ENCODE measurements at regions not wholly inside any gene's neighbourhood (a gene's known extent, or its start where the extent isn't known, plus 50 kb on each side); places are given as distances from the start of the nearest gene placed in this dataset.
A peak's percentile ranks its signal among the peaks of the same experiment; 100 is the strongest.

GRCh38 chr7:70846208-70846607 is 285.7 kb upstream of the GALNT17 start:
- Mint-ChIP-seq H3K9me3 (peaks cover 1 to 32% (median 14%) of the 10 kb centered on the region in 7 donors), H3K27ac (peak overlapping the region in 1 of 6 donors; percentile 65), H3K4me1 (peaks cover 1 to 6% (median 5%) of the 10 kb centered on the region in 3 donors), H3K4me3 (no peak overlapping the region), H3K27me3 (peaks cover 0 to 11% (median 0%) of the 10 kb centered on the region in 3 donors), H3K36me3 (peaks cover 0 to 9% of the 10 kb centered on the region in 2 donors)
- DNase-seq = no peak
- ATAC-seq (ENCODE audit: low read depth in 2 of 2) = no peak

- ATAC-seq (ENCODE audit: low read depth in 2 of 2) = no peak
- peaks cover 5 to 19% (median 14%) of the 10 kb centered on the region in 7 donors for H3K9me3 Mint-ChIP-seq
- DNase-seq = no peak
- H3K4me3 Mint-ChIP-seq = no peak overlapping the region
- H3K4me1 Mint-ChIP-seq = peaks cover 1 to 6% (median 5%) of the 10 kb centered on the region in 3 donors
- H3K27me3 Mint-ChIP-seq = peaks cover 0 to 16% (median 0%) of the 10 kb centered on the region in 3 donors
- H3K36me3 Mint-ChIP-seq = peaks cover 0 to 9% of the 10 kb centered on the region in 2 donors
- no peak overlapping the region for H3K27ac Mint-ChIP-seq
These were observed 282.2 kb upstream of the GALNT17 start for GRCh38 chr7:70849580-70850235.

DNA sequence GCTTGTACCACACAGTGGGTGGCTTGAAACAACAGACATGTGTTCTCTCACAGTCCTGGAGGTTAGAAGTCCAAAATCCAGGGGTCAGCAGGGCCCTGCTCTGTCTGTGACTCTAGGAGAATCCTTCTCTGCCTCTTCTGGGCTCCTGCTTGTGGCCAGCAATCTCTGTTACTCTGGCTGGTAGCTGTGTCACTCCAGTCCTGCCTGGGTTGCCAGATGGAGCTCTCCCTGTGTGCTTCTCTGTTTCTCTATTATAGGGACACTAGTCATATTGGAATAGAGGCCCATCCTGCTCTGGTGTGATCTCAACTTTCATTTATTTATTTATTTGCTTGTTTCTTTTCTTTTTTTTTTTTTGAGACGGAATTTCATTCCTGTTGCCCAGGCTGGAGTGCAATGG is 276.6 kb upstream of the GALNT17 start:
- DNase-seq = no peak
- no peaks in the 10 kb centered on the region for H3K36me3 Mint-ChIP-seq
- no peak overlapping the region for H3K27ac Mint-ChIP-seq
- no peaks in the 10 kb centered on the region for H3K4me1 Mint-ChIP-seq
- H3K27me3 Mint-ChIP-seq = peaks cover 0 to 16% (median 0%) of the 10 kb centered on the region in 3 donors
- peaks cover 0 to 6% (median 4%) of the 10 kb centered on the region in 7 donors for H3K9me3 Mint-ChIP-seq
- H3K4me3 Mint-ChIP-seq = no peak overlapping the region
- ATAC-seq (ENCODE audit: low read depth in 2 of 2) = no peak

DNA sequence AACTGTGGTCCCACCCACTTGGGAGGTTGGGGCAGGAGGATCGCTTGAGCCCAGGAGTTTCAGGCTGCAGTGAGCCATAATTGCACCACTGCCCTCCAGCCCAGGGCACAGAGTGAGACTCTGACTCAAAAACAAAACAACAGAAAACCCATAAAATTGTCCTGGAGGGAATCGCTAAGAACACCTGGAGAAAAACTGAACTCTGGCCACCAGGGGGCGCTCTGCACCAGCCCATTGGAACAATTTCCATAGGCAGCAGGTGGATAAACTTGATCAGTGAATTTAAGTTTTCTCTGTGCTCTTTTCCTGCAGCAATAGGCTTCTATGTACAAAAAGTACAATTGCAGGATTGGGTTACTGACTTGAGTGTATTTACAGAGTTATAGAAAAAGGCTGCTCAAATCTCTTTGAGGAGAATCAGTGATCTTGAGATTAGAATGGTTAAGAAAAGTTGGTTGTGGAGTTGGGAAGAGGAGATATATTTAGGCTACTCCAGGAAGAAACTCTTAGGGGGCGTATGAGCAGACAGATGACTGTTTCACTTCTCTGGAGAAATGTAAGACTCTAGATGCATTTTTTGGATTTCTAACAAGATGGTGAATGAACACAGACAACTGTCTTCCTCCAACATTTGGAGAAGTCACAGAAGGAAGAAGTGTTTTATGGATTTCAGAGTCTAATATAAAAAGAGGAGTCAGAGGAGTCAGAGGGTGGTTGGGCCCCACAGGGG is 274.9 kb upstream of the GALNT17 start:
- DNase-seq (peak; percentile 14), ATAC-seq (ENCODE audit: low read depth in 2 of 2) (no peak)
- H3K27me3 Mint-ChIP-seq = peaks cover 0 to 16% (median 0%) of the 10 kb centered on the region in 3 donors
- no peak overlapping the region for H3K27ac Mint-ChIP-seq
- H3K4me3 Mint-ChIP-seq = no peak overlapping the region
- no peaks in the 10 kb centered on the region for H3K4me1 Mint-ChIP-seq
- H3K9me3 Mint-ChIP-seq = peaks cover 0 to 13% (median 6%) of the 10 kb centered on the region in 7 donors
- no peaks in the 10 kb centered on the region for H3K36me3 Mint-ChIP-seq

DNA sequence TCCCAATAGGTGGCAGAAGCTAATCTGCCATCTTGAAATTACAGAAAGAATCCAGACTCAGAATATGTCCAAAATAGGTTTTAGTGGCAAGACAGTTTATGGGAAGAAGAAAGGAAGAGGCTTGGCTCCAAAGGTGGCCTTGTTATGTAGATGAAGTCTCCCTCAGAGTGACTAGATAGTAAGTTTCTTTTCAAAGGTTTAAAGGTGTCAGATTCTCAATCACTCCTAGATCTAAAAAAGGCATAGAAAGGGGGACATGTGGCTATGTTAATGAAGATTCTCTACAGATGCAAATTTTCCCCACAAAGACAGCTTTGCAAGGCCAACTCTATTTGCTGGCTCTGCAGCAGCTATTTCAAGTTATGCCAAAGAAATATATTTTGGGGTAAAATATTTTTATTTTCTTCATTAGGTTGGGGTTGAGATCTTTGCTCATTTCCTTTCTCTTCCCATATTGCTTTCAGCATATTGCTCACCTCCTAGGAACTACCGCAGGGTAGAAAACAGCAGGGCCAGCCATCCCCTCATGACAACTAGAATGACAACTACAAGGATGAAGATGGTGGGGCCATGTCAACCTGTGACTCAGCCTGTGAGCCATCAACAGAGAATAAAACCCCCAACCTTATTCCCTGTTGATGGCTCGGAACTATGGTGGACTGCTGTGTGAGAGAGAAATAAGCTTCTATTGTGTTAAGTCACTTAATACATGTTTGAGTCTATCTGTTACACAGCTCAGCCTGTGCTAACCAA is 274.0 kb upstream of the GALNT17 start:
- Mint-ChIP-seq H3K36me3 (no peaks in the 10 kb centered on the region), H3K4me3 (no peak overlapping the region), H3K9me3 (peaks cover 6 to 21% (median 6%) of the 10 kb centered on the region in 7 donors), H3K27me3 (peaks cover 0 to 15% (median 0%) of the 10 kb centered on the region in 3 donors), H3K27ac (no peak overlapping the region), H3K4me1 (no peaks in the 10 kb centered on the region)
- DNase-seq = no peak
- ATAC-seq (ENCODE audit: low read depth in 2 of 2) = no peak

GRCh38 chr7:70867513-70867912 is 264.4 kb upstream of the GALNT17 start:
- ATAC-seq (ENCODE audit: low read depth in 2 of 2) (no peak), DNase-seq (no peak)
- Mint-ChIP-seq H3K4me3 (no peak overlapping the region), H3K9me3 (peaks cover 8 to 38% (median 16%) of the 10 kb centered on the region in 7 donors), H3K4me1 (no peaks in the 10 kb centered on the region), H3K27me3 (no peaks in the 10 kb centered on the region), H3K36me3 (peaks cover 0 to 8% of the 10 kb centered on the region in 2 donors), H3K27ac (no peak overlapping the region)

- Mint-ChIP-seq H3K27me3 (no peaks in the 10 kb centered on the region), H3K4me3 (no peak overlapping the region), H3K4me1 (no peaks in the 10 kb centered on the region), H3K36me3 (peaks cover 0 to 8% of the 10 kb centered on the region in 2 donors), H3K27ac (peak overlapping the region in 1 of 6 donors; percentile 85), H3K9me3 (peaks cover 6 to 19% (median 10%) of the 10 kb centered on the region in 7 donors)
- DNase-seq (no peak), ATAC-seq (ENCODE audit: low read depth in 2 of 2) (no peak)
These were observed 261.6 kb upstream of the GALNT17 start for GRCh38 chr7:70870349-70870748.

- ATAC-seq (ENCODE audit: low read depth in 2 of 2) = no peak
- no peak overlapping the region for H3K4me3 Mint-ChIP-seq
These were observed 259.8 kb upstream of the GALNT17 start for GRCh38 chr7:70872188-70872587.

GRCh38 chr7:70881167-70881847 is 250.6 kb upstream of the GALNT17 start:
- H3K27me3 Mint-ChIP-seq = peaks cover 0 to 18% (median 4%) of the 10 kb centered on the region in 3 donors
- DNase-seq (no peak), ATAC-seq (ENCODE audit: low read depth in 2 of 2) (no peak)
- H3K4me1 Mint-ChIP-seq = no peaks in the 10 kb centered on the region
- no peak overlapping the region for H3K4me3 Mint-ChIP-seq
- no peaks in the 10 kb centered on the region for H3K36me3 Mint-ChIP-seq
- H3K27ac Mint-ChIP-seq = no peak overlapping the region
- peaks cover 4 to 30% (median 13%) of the 10 kb centered on the region in 7 donors for H3K9me3 Mint-ChIP-seq

More at GRCh38 chr7:70872188-70872587, 259.8 kb upstream of the GALNT17 start:
- Mint-ChIP-seq H3K36me3 (peaks cover 0 to 8% of the 10 kb centered on the region in 2 donors), H3K27me3 (no peaks in the 10 kb centered on the region), H3K9me3 (peaks cover 7 to 23% (median 14%) of the 10 kb centered on the region in 7 donors), H3K4me1 (no peaks in the 10 kb centered on the region), H3K27ac (no peak overlapping the region)
- DNase-seq = no peak

- Mint-ChIP-seq H3K27me3 (peaks cover 0 to 18% (median 4%) of the 10 kb centered on the region in 3 donors), H3K4me3 (no peak overlapping the region), H3K36me3 (no peaks in the 10 kb centered on the region), H3K27ac (no peak overlapping the region), H3K9me3 (peaks cover 9 to 33% (median 21%) of the 10 kb centered on the region in 7 donors), H3K4me1 (no peaks in the 10 kb centered on the region)
- DNase-seq (no peak), ATAC-seq (ENCODE audit: low read depth in 2 of 2) (no peak)
These were observed 248.0 kb upstream of the GALNT17 start for GRCh38 chr7:70883750-70884439.

- no peaks in the 10 kb centered on the region for H3K4me1 Mint-ChIP-seq
- ATAC-seq (ENCODE audit: low read depth in 2 of 2) (no peak), DNase-seq (no peak)
- peaks cover 9 to 38% (median 23%) of the 10 kb centered on the region in 7 donors for H3K9me3 Mint-ChIP-seq
- H3K27me3 Mint-ChIP-seq = peaks cover 0 to 14% (median 4%) of the 10 kb centered on the region in 3 donors
- no peaks in the 10 kb centered on the region for H3K36me3 Mint-ChIP-seq
- H3K27ac Mint-ChIP-seq = no peak overlapping the region
- no peak overlapping the region for H3K4me3 Mint-ChIP-seq
These were observed 247.5 kb upstream of the GALNT17 start for GRCh38 chr7:70884440-70884764.

- H3K4me1 Mint-ChIP-seq = no peaks in the 10 kb centered on the region
- no peaks in the 10 kb centered on the region for H3K36me3 Mint-ChIP-seq
- H3K27me3 Mint-ChIP-seq = peaks cover 0 to 14% (median 4%) of the 10 kb centered on the region in 3 donors
- no peak for DNase-seq
- H3K27ac Mint-ChIP-seq = no peak overlapping the region
- H3K4me3 Mint-ChIP-seq = no peak overlapping the region
- H3K9me3 Mint-ChIP-seq = peaks cover 9 to 42% (median 27%) of the 10 kb centered on the region in 7 donors
- ATAC-seq (ENCODE audit: low read depth in 2 of 2) = no peak
These were observed 247.1 kb upstream of the GALNT17 start for GRCh38 chr7:70884809-70885208.
